ENCODE measurements at regions not wholly inside any gene's neighbourhood (a gene's known extent, or its start where the extent isn't known, plus 50 kb on each side); places are given as distances from the start of the nearest gene placed in this dataset.

- DNase-seq = no peak
Measured at GRCh38 chr7:25930492-25931048, 221.4 kb upstream of the NFE2L3 start.

DNA sequence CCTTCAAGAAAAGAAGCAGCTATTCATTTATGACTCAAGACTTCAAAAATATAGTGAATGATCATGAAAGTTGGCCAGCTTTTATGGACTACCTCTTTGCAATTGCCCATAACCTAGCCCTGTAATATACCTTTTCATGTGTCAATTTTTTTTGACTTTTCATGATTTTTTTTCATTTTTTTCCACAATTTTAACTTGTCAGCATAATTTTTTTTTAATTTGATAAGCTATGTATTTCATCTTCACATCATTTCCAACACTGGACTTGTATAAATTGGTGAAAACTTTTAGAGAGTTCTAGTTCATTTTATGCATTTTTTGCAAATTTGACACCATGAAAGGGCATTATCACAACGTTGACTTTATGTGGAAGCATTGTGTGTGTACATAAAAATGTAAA, 220.8 kb upstream of the NFE2L3 start:
- DNase-seq = no peak

DNA sequence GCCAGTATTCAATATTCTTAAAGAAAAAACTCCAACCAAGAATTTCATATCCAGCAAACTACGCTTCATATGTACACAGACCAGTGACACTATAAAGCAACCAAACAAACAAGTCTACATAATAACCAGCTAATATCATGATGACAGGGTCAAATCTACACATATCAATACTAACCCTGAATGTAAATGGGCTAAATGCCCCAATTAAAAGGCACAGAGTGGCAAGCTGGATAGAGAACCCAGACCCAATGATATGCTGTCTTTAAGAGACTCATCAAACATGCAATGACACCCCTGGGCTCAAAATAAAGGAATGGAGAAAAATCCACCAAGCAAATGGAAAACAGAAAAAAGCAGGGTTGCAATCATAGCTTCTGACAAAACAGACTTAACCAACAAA, 218.1 kb upstream of the NFE2L3 start:
- DNase-seq = no peak

DNA sequence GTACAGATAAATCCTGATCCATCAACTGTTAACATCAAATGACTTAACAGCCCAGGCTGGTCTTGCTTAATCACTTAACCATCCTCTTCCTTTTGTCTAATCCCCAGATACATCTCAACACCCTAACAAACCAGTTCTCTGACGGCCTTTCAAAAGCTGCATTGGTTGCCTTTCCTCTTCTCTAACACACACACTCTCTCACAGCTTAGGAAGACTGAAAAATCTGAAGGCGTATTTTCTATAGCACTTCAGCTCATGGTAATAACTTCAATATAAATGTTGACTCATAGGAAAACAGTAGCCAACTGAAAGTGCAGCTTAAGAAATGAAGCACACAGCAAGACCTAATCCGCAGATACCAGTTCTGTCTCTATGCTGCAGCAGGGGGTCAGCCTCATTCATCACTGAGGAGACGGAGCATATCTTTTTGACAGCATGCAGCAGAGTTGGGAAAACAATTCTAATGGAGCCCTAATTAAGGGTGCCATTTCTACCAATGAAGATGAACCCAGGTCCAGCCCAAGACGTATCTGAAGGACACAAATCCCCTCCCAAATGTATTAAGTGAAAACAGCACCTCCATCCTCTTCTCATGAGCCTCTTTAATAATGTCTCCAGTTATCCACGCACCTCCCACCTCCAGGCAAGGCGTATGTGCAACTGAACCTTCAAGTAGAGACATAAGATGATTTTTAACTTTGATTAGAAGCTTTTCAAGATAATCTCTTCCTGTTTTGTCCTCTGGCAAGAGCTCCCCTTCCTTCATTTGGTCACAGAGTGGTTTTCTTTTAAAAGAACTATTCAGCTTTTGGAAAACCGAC, 211.7 kb upstream of the NFE2L3 start:
- DNase-seq = no peak

- DNase-seq = no peak
Measured at GRCh38 chr7:25944777-25945515, 207.1 kb upstream of the NFE2L3 start.

DNA sequence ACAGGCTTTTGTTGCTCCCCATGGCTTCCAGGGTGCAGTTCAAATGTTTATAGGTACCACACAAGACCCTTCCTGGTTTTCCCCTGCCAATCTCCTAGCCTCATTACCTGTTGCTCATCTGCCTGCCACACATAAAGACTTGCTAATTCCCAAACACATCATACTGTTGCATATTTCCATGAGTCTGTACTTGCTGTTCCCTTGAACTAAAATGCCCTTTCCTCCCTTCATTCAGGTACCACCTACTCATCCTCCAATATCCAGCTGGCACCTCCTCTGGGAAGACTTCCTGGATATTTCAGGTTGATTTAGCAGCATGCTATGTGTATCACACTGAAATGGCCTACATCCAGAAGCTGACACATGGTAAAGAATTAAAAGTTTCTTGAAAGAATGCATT, 206.4 kb upstream of the NFE2L3 start:
- DNase-seq = no peak

GRCh38 chr7:25946181-25946580, 205.8 kb upstream of the NFE2L3 start:
- no peak for DNase-seq

DNA sequence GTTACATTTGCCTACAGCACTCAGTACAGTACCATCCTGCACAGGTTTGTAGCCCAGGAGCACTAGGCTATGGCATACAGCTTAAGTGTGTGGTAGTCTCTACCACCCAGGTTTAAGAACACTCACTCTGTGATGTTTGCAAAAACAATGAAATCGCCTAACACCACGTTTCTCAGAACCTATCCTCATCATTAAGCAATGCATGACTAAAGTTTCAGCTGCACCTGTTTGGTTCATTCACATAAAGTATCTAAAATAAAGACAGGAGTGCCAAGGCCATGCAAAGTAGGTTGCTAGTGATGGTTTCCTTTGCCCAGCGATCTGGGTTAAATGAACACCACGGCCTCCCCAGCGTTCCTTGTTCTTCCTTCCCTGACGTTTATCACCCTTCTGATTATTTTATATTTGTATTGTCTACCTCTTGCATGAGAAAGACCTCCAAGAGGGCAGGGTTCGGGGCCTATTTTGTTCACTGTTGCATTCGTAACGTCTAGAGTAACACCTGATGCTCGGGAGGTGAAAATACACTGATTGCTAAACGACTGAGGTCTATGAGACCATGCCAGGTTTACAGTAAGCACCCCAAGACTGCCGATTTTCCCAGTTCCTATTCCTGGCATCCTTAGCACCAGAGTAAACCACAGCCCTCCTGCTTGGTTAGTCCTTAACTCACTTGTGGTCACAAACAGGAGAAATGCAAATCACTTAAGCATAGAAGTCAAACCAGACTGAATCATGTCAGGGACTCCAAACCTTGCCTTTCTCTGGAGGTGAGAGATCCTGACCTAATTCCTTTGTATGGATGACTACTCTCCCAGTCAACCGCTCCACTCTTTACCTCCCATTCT, 204.1 kb upstream of the NFE2L3 start:
- no peak for DNase-seq

- DNase-seq = no peak
Measured at GRCh38 chr7:25949736-25950487, 202.1 kb upstream of the NFE2L3 start.

DNA sequence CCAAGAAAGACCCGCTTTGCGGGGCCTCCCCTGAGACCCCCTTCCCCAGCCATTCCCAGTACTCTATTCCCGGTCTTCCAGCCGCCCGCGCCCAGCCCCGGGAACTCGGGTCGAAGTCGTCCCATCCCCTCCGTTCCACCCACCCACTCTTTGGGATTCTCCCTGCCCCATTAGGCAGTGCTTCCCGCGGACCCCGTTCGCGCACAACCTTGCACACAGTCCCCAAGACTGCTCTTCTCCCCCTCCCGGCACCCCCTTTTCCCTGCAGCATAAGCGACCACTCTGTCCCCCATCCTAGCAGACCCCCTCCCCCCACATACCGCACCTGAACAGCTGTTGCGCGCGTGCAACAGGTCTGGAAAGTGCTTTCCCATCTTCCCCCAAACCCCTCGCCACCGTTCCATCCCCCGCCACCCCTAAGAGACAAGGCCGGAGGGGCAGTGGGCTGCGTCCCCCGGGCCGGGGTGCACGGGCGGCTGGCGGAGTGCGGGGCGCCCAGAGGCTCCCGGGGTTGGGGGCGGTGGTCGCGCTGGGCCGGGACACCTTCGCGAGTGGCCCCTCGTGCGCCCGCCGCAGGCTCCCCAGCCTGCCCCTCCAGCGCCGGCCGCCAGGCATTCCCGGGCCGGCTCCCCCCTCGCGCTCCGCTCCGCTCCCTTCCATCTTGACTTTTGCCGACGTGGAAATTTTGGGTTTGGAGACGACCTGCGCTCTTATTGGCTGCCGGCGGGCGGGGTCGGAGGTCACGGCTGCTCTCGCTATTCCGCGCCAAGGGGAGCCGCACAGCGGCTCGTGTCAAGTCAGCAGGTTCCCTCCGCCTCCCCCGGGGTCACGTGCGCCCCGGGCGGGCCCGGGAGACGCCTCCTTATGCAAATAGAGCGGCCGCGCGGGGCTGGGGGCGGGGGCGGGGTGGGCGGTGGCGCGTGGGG, 201.2 kb upstream of the NFE2L3 start:
- peak; percentile 86 for DNase-seq

- DNase-seq = no peak
Measured at GRCh38 chr7:25951414-25952260, 200.4 kb upstream of the NFE2L3 start.

GRCh38 chr7:25952261-25953057, 199.5 kb upstream of the NFE2L3 start:
- DNase-seq = no peak

DNA sequence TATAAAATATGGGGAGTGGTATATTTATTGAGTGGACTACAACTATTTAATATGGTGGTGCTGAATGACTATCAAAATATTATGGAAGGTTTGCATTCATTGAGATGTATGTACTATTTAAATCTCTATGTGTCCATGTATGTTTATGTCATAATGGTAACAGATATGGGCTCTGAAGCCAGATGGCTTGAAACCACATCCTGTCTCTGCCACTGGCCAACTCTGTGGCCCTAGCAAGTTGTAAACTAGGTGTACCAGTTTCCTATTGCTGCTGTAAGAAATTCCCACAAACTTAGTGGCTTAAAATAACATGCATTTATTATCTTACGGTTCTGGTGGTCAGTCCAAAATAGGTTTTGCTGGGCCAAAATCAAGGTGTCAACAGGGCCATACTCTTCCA, 198.1 kb upstream of the NFE2L3 start:
- no peak for DNase-seq

DNA sequence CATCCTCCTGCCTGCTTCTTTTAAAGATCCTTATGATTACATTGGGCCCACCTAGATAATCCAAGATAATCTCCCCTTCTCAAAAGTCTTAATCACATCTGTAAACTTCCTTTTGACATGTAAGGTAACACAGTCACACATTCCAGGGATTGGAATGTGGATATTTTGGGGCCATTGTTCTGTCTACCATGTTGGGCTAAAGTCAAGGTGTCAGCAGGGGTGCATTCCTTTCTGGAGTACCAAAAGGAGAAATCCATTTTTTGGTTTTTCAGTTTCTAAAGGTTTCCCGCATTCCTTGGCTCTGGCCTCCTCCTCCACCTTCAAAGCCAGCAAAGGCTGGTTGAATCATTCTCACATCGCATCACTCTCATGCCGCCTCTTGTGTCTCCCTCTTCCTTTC, 197.6 kb upstream of the NFE2L3 start:
- no peak for DNase-seq

GRCh38 chr7:25959168-25959734, 192.7 kb upstream of the NFE2L3 start:
- no peak for DNase-seq

DNA sequence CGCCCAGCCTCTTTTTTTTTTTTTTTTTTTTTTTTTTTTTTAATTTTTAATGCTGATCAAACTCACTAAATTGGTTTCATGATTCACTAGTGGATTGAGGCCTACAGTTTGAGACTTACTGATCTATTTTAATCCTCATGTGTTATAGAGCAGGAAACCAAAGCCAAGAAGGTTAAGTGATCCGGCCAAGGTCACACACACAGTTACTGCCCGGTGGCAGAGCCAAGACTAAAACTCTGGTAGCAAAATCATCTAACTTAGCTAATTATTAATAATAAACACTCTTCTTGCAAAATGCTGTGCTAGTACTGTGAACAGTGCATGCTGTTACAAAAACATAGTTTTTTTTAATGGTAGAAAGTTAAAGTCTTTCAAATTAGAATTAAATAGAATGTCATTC, 188.3 kb upstream of the NFE2L3 start:
- DNase-seq = no peak

DNA sequence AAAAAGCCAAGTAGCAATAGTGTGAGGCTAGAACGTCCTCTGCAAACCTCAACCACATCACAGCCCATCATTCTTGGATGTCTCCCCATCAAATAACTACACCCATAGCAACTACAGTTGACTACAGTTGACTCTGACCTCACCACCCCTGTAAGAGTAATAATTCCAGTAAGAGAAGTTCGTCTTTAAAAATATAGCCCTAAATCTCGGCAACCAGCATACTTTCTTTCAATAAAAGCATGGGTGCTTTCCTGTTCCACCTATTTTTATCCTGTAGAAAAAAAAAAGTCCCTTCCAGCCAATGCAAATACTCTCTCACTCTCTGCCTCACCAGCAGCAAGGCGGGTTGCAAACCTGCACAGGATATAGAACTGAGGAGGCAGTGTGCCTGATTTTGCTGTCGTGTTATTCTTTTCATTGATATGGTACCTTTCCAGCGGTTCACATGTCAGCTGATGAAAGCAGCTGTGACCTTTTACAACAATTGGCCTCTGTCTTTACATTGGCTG, 187.5 kb upstream of the NFE2L3 start:
- no peak for DNase-seq

- DNase-seq = no peak
Measured at GRCh38 chr7:25965405-25966123, 186.4 kb upstream of the NFE2L3 start.

Measured in activated gamma-delta T cell (primary cell).